Hepatocyte (in vitro differentiated cells): ENCODE measurements at regions not wholly inside any gene's neighbourhood (a gene's known extent, or its start where the extent isn't known, plus 50 kb on each side); places are given as distances from the start of the nearest gene placed in this dataset.

Source experiments
- DNase-seq: peaks from one replicate; pipeline ENCODE4 v3.0.0-alpha.2; 2016; ENCODE audit warnings: low spot score
- H2AFZ ChIP-seq: fragments of 200-600 bp; sonication (generic); 2 replicates; pipeline ENCODE4 v1.6.0; 2016; ENCODE audit warnings: antibody characterized with exemption, mild to moderate bottlenecking
- H3K27ac ChIP-seq: fragments of 200-600 bp; sonication (generic); 2 replicates; pipeline ENCODE4 v1.5.1; 2016; ENCODE audit warnings: mild to moderate bottlenecking
- H3K27me3 ChIP-seq: fragments of 200-600 bp; sonication (generic); 2 replicates; pipeline ENCODE4 v1.6.1; 2016
- H3K36me3 ChIP-seq: fragments of 200-600 bp; sonication (generic); replicated peaks from 2 replicates; pipeline ENCODE4 v1.5.1; 2016; ENCODE audit warnings: low read depth; ENCODE audit not compliant: insufficient read depth
- H3K4me1 ChIP-seq: fragments of 200-600 bp; sonication (generic); 2 replicates; pipeline ENCODE4 v1.5.1; 2016; ENCODE audit warnings: mild to moderate bottlenecking, moderate library complexity; ENCODE audit not compliant: insufficient read depth
- H3K4me2 ChIP-seq: fragments of 200-600 bp; sonication (generic); 2 replicates; pipeline ENCODE4 v1.6.0; 2016
- H3K4me3 ChIP-seq: fragments of 200-600 bp; sonication (generic); 2 replicates; pipeline ENCODE4 v1.5.1; 2016; ENCODE audit warnings: mild to moderate bottlenecking
- H3K79me2 ChIP-seq: fragments of 200-600 bp; sonication (generic); 2 replicates; pipeline ENCODE4 v1.6.0; 2017; ENCODE audit warnings: mild to moderate bottlenecking
- H3K9me2 ChIP-seq: fragments of 200-600 bp; sonication (generic); replicated peaks from 2 replicates; pipeline ENCODE4 v1.6.0; 2017; ENCODE audit warnings: mild to moderate bottlenecking; ENCODE audit not compliant: insufficient read depth
- H3K9me3 ChIP-seq: fragments of 200-600 bp; sonication (generic); 2 replicates; pipeline ENCODE4 v1.5.1; 2016; ENCODE audit warnings: low read depth, mild to moderate bottlenecking
- H4K20me1 ChIP-seq: fragments of 200-600 bp; sonication (generic); 2 replicates; pipeline ENCODE4 v1.6.0; 2016; ENCODE audit warnings: mild to moderate bottlenecking; ENCODE audit not compliant: insufficient read depth, poor library complexity, severe bottlenecking
- CTCF ChIP-seq: fragments of 200-600 bp; sonication (generic); IDR thresholded peaks from 2 replicates; pipeline ENCODE4 v1.5.1; 2016; ENCODE audit warnings: antibody characterized with exemption, mild to moderate bottlenecking; ENCODE audit not compliant: poor library complexity
- EZH2 ChIP-seq: fragments of 200-600 bp; sonication (generic); IDR thresholded peaks from 2 replicates; pipeline ENCODE4 v1.6.1; 2016; ENCODE audit warnings: antibody characterized with exemption, mild to moderate bottlenecking, borderline replicate concordance
- EZH2phosphoT487 ChIP-seq: fragments of 200-600 bp; sonication (generic); IDR thresholded peaks from one replicate; pipeline ENCODE4 v1.6.1; 2018; ENCODE audit warnings: antibody characterized with exemption, mild to moderate bottlenecking, low read depth, moderate library complexity; ENCODE audit not compliant: unreplicated experiment, severe bottlenecking
- WGBS: methylation state at CpG from one replicate; pipeline ENCODE4 v1.1.6; 2016; ENCODE audit warnings: low lambda C conversion rate; ENCODE audit errors: missing lambda C conversion rate; 5-methylcytosine and 5-hydroxymethylcytosine counted together

GRCh38 chr6:99846006-99846405, 148.0 kb downstream of the MCHR2 start:
- Histone ChIP-seq H3K36me3 (no peaks in the 10 kb centered on the region), H3K79me2 (no peaks in the 10 kb centered on the region), H3K27me3 (no peaks in the 10 kb centered on the region), H2AFZ (no peak overlapping the region), H4K20me1 (no peaks in the 10 kb centered on the region), H3K9me2 (no peaks in the 10 kb centered on the region), H3K4me2 (no peak overlapping the region), H3K4me1 (no peaks in the 10 kb centered on the region), H3K4me3 (no peak overlapping the region), H3K9me3 (no peaks in the 10 kb centered on the region), H3K27ac (no peak overlapping the region)
- WGBS: 93% methylated on average over 2 of the region's 2 CpGs
- TF ChIP-seq EZH2phosphoT487: no peak
- no peak for TF ChIP-seq CTCF
- TF ChIP-seq EZH2: no peak
- DNase-seq: no peak

DNA sequence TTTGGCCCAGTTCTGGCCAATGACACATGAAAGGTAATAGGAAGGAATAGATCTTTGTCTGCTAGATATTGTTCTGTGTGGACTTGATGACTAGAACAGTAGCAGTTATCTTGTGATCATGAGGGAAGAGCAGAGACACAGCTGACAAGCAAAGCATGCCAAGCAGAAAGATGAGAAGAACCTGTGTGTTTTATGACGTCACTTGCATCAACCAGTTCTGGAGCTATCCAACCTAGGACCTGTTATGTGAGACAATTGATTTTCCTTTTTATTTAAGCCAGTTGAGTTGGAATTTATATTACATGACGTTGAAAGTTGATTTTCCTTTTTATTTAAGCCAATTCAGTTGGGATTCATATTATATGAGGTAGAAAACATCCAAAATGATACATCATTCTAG, 143.2 kb downstream of the MCHR2 start:
- H3K27me3 ChIP-seq: no peaks in the 10 kb centered on the region
- H3K4me1 ChIP-seq: no peaks in the 10 kb centered on the region
- H3K9me2 ChIP-seq: no peaks in the 10 kb centered on the region
- H3K4me3 ChIP-seq: no peak overlapping the region
- no peaks in the 10 kb centered on the region for H3K36me3 ChIP-seq
- H4K20me1 ChIP-seq: no peaks in the 10 kb centered on the region
- no peak overlapping the region for H3K4me2 ChIP-seq
- TF ChIP-seq EZH2 (no peak), EZH2phosphoT487 (no peak), CTCF (no peak)
- H3K27ac ChIP-seq: no peak overlapping the region
- no peaks in the 10 kb centered on the region for H3K9me3 ChIP-seq
- H3K79me2 ChIP-seq: no peaks in the 10 kb centered on the region
- H2AFZ ChIP-seq: no peak overlapping the region
- no peak for DNase-seq
- WGBS: 75% methylated on average over 2 of the region's 2 CpGs

- DNase-seq: no peak
- H3K36me3 ChIP-seq: no peaks in the 10 kb centered on the region
- H3K9me2 ChIP-seq: no peaks in the 10 kb centered on the region
- H3K4me3 ChIP-seq: no peak overlapping the region
- TF ChIP-seq EZH2 (no peak), EZH2phosphoT487 (no peak), CTCF (no peak)
- H2AFZ ChIP-seq: no peak overlapping the region
- H3K27ac ChIP-seq: no peak overlapping the region
- H4K20me1 ChIP-seq: no peaks in the 10 kb centered on the region
- no peak overlapping the region for H3K4me2 ChIP-seq
- WGBS: 77% methylated on average over 3 of the region's 3 CpGs
- H3K4me1 ChIP-seq: no peaks in the 10 kb centered on the region
- no peaks in the 10 kb centered on the region for H3K9me3 ChIP-seq
- H3K27me3 ChIP-seq: no peaks in the 10 kb centered on the region
- H3K79me2 ChIP-seq: no peaks in the 10 kb centered on the region
Observed at GRCh38 chr6:99852031-99852430, 142.0 kb downstream of the MCHR2 start.

GRCh38 chr6:99867026-99867425, 127.0 kb downstream of the MCHR2 start:
- no peak for DNase-seq
- TF ChIP-seq EZH2 (no peak), CTCF (no peak), EZH2phosphoT487 (no peak)
- Histone ChIP-seq H3K36me3 (no peaks in the 10 kb centered on the region), H3K4me1 (no peaks in the 10 kb centered on the region), H3K27me3 (peaks cover 33% of the 10 kb centered on the region), H4K20me1 (no peaks in the 10 kb centered on the region), H3K27ac (no peak overlapping the region), H3K4me2 (no peak overlapping the region), H3K9me2 (no peaks in the 10 kb centered on the region), H3K4me3 (no peak overlapping the region), H2AFZ (no peak overlapping the region), H3K79me2 (no peaks in the 10 kb centered on the region), H3K9me3 (no peaks in the 10 kb centered on the region)
- 45% methylated on average over 3 of the region's 3 CpGs for WGBS
